GM13976 (cell line): ENCODE measurements at regions not wholly inside any gene's neighbourhood (a gene's known extent, or its start where the extent isn't known, plus 50 kb on each side); places are given as distances from the start of the nearest gene placed in this dataset.

ENCODE experiments used
- DNase-seq: peaks from one replicate; pipeline ENCODE4 v3.0.0; 2012; ENCODE audit warnings: low spot score
- in situ Hi-C: fragments of 300-500 bp; cut with MboI; formaldehyde crosslinking; loops from one replicate; pipeline ENCODE4 v1.12.0; 2022; ENCODE audit warnings: low sequenced_read_pairs, mixed read lengths, inconsistent platforms; ENCODE audit not compliant: unreplicated experiment
- TF ChIP-seq, protein P1 (sequence below): IDR thresholded peaks from 2 replicates; pipeline ENCODE4 v1.5.1; 2012; ENCODE audit warnings: borderline replicate concordance, mild to moderate bottlenecking; ENCODE audit not compliant: insufficient read depth; ENCODE audit errors: extremely low read depth, missing control alignments, control extremely low read depth

DNA sequence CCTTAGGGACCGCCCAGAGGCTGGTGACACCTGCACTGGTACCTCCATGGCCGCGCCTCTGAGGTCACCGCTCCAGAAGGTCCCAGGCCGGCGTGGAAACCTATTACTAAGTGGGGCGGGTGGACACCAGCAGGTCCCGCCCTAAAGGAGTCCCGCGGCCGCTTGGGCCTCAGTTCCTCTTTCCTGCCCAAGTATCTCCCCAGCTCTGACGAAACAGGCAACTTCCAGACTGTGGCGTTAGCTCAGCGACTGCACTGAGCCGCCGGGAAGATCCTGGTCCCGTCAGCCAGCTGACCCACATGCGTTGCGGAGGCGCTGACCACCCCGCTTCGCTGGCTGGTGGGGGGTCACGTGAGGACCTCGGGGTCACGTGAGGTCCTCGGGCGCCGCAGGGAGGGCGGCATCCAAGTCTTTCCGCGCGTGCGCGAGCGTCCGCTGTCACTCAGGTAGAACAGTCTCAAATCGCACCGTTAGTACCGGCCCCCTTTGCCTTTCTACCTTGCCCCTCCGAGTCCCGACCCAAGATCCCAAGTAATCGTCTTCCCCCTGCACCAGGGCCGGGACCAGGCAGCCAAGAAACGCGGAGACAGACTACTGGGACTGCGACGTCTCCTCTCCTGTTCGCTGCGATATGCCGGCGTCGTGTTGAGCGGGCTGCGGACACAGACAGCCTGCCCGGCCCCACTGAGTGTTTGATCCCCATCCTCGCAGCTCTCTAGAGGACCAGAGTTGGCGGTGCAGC, 53.7 kb upstream of the KDM4C start:
- TF ChIP-seq, protein P1, sequence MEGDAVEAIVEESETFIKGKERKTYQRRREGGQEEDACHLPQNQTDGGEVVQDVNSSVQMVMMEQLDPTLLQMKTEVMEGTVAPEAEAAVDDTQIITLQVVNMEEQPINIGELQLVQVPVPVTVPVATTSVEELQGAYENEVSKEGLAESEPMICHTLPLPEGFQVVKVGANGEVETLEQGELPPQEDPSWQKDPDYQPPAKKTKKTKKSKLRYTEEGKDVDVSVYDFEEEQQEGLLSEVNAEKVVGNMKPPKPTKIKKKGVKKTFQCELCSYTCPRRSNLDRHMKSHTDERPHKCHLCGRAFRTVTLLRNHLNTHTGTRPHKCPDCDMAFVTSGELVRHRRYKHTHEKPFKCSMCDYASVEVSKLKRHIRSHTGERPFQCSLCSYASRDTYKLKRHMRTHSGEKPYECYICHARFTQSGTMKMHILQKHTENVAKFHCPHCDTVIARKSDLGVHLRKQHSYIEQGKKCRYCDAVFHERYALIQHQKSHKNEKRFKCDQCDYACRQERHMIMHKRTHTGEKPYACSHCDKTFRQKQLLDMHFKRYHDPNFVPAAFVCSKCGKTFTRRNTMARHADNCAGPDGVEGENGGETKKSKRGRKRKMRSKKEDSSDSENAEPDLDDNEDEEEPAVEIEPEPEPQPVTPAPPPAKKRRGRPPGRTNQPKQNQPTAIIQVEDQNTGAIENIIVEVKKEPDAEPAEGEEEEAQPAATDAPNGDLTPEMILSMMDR, result no peak
- in situ Hi-C loops, result no loop called here
- DNase-seq, result peak; percentile 90

DNA sequence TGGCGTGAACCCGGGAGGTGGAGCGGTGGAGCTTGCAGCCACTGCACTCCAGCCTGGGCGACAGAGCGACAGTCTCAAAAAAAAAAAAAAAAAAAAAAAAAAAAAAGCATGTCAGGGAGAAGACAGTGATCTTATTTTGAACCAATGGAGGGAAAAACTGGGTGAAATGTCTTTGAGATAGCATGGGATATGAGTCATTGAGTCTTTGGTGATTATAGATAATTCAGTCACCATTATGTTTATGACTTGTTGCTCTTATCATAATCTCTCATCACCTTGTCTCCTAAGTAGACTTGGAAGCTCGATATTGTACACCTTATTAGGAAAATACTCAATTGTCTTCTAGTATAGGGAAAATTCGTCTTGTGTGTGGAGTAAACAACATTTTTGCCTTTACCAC, 55.1 kb upstream of the KDM4C start:
- in situ Hi-C loops, result no loop called here
- no peak for DNase-seq
- TF ChIP-seq, protein P1, result no peak

DNA sequence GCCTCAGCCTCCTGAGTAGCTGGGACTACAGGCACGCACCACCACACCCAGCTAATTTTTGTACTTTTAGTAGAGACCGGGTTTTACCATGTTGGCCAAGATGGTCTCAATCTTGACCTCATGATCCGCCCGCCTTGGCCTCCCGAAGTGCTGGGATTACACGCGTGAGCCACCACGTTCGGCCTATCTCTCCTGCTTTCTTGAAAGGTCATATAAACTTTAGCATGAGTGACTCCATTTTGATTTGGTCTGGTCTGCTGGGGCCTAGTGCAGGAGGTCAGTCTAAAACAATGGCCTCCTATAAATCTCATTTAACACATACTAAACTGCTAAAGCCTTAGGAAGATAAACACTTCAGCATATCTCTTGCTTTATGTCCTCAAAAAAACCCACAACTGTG, 50.6 kb upstream of the GLDC start:
- DNase-seq, result no peak
- TF ChIP-seq, protein P1, result no peak
- in situ Hi-C loops, result no loop called here

DNA sequence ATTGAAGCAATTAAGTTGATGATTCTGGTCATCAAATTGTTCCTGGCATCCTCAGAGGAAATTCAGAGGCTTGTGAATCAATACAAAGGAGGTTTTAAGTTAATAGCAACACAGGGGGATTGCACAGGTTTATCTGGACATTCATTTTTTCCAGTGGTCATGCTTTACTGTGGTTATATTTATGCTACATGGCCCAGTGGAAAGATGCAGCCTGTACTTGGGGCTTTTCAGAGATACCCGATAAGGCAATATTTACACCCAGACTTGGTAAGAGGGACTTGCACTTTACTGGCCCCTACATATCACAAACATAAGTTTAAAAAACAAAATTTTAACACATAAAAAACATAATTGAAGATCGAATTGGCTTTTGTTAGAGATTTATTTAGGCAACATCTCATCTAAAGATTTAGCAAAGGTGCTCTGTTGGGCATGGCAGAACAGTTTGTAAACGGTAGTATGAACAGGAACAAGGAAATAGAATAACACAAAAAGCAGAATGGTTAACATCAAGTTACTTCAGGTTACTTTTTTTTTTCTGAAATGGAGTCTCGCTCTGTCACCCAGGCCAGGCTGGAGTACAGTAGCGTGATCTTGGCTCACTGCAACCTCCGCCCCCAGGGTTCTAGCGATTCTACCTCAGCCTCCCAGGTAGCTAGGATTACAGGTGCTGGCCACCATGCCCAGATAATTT, 49.7 kb upstream of the GLDC start:
- TF ChIP-seq, protein P1, result no peak
- DNase-seq, result no peak
- in situ Hi-C loops, result no loop called here
